ENCODE measurements at regions not wholly inside any gene's neighbourhood (a gene's known extent, or its start where the extent isn't known, plus 50 kb on each side); places are given as distances from the start of the nearest gene placed in this dataset.

- DNase-seq, result no peak
These were observed 178.8 kb downstream of the ACKR3 start for GRCh38 chr2:236748385-236748784.

DNA sequence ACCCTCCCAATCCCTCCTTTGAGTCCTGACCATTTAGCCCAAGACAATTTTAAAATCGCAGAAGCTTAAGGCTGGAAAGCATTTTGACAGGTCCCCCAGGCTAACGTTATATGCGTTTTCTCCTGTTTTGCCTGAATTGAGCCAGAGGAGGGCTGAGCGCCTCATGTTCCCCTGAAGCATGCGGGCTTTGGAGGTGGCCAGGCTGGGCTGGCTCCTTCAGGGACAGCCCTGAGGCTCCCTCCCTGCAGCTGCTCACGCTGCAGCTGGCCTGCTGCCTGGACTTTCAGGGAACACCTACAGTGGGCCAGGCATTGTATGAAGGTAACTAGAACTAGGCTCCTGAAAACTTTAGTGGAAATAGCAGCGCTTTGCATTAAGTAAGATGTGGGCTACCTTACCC, 179.2 kb downstream of the ACKR3 start:
- no peak for DNase-seq

- no peak for DNase-seq
These were observed 179.7 kb downstream of the ACKR3 start for GRCh38 chr2:236749346-236749745.

- no peak for DNase-seq
These were observed 182.5 kb downstream of the ACKR3 start for GRCh38 chr2:236752096-236752495.

- DNase-seq, result peak; percentile 99
These were observed 184.1 kb downstream of the ACKR3 start for GRCh38 chr2:236753606-236754270.

- peak; percentile 62 for DNase-seq
These were observed 184.8 kb downstream of the ACKR3 start for GRCh38 chr2:236754271-236754944.

GRCh38 chr2:236755278-236755840, 185.7 kb downstream of the ACKR3 start:
- no peak for DNase-seq

DNA sequence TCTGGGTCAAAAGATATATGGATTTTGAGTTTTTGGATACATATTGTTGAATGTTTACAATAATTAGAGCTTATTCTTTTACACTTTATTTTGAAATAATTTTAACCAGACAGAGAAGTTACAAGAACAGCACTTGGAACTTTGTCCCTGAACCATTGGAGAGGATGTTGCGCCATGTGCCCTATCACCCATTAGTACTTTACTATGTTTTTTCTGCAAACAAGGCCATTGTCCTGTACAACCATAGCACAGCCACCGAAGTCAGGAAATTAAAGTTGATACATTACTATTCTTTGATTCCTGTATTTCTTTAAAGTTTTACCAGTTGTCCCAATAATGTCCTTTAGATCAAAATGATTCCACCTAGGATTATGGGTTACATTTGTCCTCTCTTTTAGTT, 188.8 kb downstream of the ACKR3 start:
- DNase-seq, result no peak

- DNase-seq, result no peak
These were observed 190.6 kb downstream of the ACKR3 start for GRCh38 chr2:236760246-236760645.

DNA sequence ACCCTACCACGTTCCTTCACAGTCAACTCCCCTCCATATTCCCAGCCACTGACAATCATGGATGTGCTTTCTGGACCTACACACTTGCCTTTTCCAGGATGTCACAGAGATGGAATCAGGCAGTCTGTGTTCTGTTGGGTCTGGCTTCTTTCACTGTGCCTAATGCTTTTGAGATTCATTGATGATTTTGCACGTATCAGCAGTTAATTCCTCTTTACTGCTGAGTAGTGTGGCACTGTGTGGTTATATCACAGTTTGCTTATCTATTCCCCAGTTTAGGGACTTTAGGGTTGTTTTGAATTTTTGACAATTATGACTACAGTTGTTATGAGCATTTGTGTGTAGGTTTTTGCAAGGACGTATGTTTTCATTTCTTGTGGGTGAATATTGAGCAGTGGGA, 191.7 kb downstream of the ACKR3 start:
- DNase-seq, result no peak

DNA sequence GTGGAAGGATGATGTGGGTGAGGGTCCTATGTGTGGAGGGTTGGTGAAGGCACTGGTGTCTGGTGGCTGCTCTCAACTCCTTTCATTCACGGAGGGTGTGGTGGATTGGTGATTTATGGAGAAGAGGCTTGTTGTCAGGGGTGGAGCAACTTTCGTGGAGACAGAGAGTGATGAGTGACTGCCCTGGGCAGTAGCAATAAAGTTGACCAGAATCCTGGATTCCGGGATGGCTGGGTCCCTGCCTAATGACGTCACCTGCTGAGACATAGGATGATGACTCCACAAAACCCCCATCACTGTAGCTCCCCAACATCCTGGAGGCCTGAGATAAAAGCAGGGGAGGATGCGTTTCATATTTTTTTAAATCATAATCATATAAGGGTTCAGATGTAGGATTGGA, 193.0 kb downstream of the ACKR3 start:
- DNase-seq, result no peak

- no peak for DNase-seq
These were observed 194.2 kb downstream of the ACKR3 start for GRCh38 chr2:236763857-236764256.

DNA sequence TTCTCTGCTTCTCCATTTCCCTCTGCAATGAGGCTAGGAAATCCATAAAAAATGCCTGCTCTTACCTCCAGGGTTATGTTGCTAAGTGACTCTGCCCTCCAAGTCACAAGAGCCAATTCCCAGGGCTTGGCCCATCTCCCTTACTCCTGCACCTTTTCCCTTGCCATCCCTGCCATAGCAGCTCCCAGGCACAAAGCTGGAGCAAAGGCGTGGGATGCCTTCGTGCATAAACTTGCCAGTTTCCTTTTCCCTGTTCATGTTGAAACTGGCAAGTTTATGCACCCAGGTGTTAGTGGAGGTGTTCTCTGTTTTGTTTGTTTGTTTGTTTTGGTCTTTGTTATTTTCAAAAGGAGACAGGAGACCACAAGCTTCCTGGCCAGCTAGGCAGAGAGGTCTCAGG, 195.1 kb downstream of the ACKR3 start:
- DNase-seq, result no peak

DNA sequence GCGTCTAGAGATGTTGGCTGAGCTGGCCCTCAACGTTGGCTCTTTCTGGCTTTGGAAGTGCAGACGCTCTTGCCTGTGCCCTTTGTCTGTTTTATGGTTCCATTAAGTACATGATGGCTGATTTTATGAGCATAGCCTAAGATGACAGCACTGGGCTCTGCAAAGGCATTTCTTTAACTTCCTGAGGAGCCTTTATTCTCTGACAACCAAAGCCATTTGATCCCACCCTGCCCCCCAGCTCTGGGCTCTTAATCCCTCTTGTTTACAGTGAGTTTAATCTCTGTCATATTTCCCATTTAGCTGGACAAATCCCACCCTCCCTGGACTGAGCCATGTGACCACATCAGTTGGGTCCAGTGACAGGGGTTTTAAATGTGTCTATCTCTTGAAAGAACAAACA, 195.9 kb downstream of the ACKR3 start:
- no peak for DNase-seq

- no peak for DNase-seq
These were observed 197.2 kb downstream of the ACKR3 start for GRCh38 chr2:236766850-236767249.

DNA sequence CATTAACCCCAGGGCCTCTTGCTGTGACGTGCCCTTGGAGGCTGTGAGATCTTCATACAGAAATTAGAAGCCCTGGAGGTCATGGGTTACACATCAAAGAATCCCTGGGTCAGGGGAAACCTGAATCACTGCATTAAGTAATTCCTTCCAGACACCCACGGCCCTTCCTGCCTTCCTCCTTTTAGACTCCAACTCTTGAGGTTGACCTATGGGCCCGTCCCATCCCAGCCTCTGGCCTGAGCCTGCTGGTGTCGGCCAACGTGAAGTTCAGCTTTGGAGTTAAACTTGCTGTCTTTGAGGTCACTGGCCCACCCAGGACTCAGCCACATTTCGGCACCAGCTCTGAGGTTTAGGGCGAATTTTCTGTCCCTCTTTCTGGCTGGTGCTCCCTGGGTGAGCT, 198.3 kb downstream of the ACKR3 start:
- DNase-seq, result no peak

GRCh38 chr2:236768393-236769140, 198.9 kb downstream of the ACKR3 start:
- no peak for DNase-seq

- DNase-seq, result no peak
These were observed 200.5 kb downstream of the ACKR3 start for GRCh38 chr2:236769981-236770671.

- DNase-seq, result no peak
These were observed 202.7 kb downstream of the ACKR3 start for GRCh38 chr2:236772220-236772837.

- DNase-seq, result no peak
These were observed 203.6 kb downstream of the ACKR3 start for GRCh38 chr2:236773206-236773605.

- DNase-seq, result no peak
These were observed 204.5 kb downstream of the ACKR3 start for GRCh38 chr2:236774171-236774570.

DNA sequence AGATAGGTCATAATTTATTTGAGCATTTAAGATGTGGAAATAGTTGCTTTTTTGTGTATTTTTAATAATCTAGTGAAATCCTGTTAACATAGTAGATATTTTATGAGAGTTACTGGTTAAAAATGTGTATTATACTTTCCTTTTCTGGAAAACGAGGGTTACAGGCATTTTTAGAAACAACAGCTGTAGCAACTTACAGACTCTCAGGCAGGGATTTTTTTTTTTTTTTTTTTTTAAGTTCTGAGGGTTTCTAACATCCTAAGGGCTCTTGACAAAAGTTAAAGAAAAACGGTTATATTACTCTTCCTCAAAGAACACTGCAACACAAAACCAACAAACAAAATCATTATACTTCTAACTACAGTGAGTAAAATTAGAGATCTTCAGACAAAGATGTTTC, 205.9 kb downstream of the ACKR3 start:
- DNase-seq, result no peak

- DNase-seq, result no peak
These were observed 206.6 kb downstream of the ACKR3 start for GRCh38 chr2:236776206-236776605.

Measured in NCI-H1694 treated with DMSO at 0.1 percent for 48 hours (cell line).